AG10803 (cell line): ENCODE measurements at regions not wholly inside any gene's neighbourhood (a gene's known extent, or its start where the extent isn't known, plus 50 kb on each side); places are given as distances from the start of the nearest gene placed in this dataset.

Experiments
- DNase-seq: peaks from one replicate; pipeline ENCODE4 v3.0.0; 2010; ENCODE audit warnings: low read depth
- H3K4me3 ChIP-seq: 2 replicates; pipeline ENCODE4 v1.5.1; 2011; ENCODE audit warnings: mild to moderate bottlenecking, low read length, control low read depth
- TF ChIP-seq, protein P1 (sequence below): conservative IDR thresholded peaks from 2 replicates; pipeline ENCODE4 v1.5.1; 2011; ENCODE audit warnings: mild to moderate bottlenecking, low read length, control low read depth, inconsistent platforms

- no peak for DNase-seq
- no peak overlapping the region for H3K4me3 ChIP-seq
- TF ChIP-seq, protein P1, sequence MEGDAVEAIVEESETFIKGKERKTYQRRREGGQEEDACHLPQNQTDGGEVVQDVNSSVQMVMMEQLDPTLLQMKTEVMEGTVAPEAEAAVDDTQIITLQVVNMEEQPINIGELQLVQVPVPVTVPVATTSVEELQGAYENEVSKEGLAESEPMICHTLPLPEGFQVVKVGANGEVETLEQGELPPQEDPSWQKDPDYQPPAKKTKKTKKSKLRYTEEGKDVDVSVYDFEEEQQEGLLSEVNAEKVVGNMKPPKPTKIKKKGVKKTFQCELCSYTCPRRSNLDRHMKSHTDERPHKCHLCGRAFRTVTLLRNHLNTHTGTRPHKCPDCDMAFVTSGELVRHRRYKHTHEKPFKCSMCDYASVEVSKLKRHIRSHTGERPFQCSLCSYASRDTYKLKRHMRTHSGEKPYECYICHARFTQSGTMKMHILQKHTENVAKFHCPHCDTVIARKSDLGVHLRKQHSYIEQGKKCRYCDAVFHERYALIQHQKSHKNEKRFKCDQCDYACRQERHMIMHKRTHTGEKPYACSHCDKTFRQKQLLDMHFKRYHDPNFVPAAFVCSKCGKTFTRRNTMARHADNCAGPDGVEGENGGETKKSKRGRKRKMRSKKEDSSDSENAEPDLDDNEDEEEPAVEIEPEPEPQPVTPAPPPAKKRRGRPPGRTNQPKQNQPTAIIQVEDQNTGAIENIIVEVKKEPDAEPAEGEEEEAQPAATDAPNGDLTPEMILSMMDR = no peak
These were observed 1044.3 kb downstream of the DIAPH3 start for GRCh38 chr13:59119475-59119874.

DNA sequence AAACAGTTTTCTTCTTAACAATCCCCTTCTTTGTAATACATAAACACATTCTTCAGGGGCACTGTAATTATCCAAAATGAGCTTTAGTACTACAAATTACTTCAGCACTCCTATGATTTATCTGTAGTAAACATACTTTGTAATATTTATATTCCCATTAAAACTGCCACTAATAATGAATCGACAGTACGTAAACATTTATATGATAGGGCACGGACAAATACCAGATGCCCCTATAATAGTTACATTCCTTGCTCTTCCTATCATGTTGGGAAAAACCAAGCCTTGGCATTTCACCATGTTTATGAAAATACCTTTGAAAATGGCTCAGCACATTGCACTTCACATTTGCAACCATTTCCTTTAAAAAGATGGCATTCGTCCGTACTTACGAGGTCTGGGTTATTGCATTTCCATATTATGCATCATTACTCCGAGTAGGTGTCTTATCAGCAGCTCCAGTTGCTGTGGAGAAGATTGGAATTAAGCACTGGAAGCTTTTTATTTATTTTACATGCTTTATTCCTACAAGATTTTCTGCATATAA, 1043.4 kb downstream of the DIAPH3 start:
- no peak for DNase-seq

GRCh38 chr13:59121507-59121906, 1042.2 kb downstream of the DIAPH3 start:
- H3K4me3 ChIP-seq = no peak overlapping the region
- TF ChIP-seq, protein P1 = no peak
- no peak for DNase-seq

More for the DNA sequence above, 1043.4 kb downstream of the DIAPH3 start:
- H3K4me3 ChIP-seq = no peak overlapping the region
- TF ChIP-seq, protein P1 = no peak

GRCh38 chr13:59126474-59126873, 1037.3 kb downstream of the DIAPH3 start:
- TF ChIP-seq, protein P1 = no peak
- no peak overlapping the region for H3K4me3 ChIP-seq
- no peak for DNase-seq

DNA sequence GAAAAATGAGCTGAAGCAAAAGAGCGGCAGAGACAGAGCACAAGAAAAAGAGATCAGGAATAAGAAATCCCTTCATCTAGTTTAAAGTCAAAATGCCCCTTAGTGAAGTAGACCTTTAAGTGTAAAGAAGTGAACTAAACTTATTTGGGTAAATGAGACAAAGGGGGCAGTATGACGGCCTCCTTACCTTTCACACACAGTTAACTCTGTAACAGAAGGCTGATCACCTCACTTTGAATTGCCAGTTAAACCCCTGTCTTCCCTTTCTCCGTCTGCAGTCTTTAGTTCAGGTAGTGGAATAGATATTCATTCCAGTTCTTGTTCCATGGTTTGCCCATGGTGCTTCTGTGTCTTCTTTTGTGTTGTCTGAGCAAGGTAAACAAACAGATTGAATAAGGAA, 1029.8 kb downstream of the DIAPH3 start:
- TF ChIP-seq, protein P1 = no peak

GRCh38 chr13:59144700-59145099, 1019.0 kb downstream of the DIAPH3 start:
- DNase-seq = no peak

More for the DNA sequence above, 1029.8 kb downstream of the DIAPH3 start:
- no peak overlapping the region for H3K4me3 ChIP-seq
- DNase-seq = no peak

GRCh38 chr13:59145381-59145780, 1018.3 kb downstream of the DIAPH3 start:
- TF ChIP-seq, protein P1 = no peak
- no peak for DNase-seq
- no peak overlapping the region for H3K4me3 ChIP-seq

More at GRCh38 chr13:59144700-59145099, 1019.0 kb downstream of the DIAPH3 start:
- H3K4me3 ChIP-seq = no peak overlapping the region
- TF ChIP-seq, protein P1 = no peak
